Suprapubic skin (tissue), 4 donors: ENCODE measurements at regions not wholly inside any gene's neighbourhood (a gene's known extent, or its start where the extent isn't known, plus 50 kb on each side); places are given as distances from the start of the nearest gene placed in this dataset.
A peak's percentile ranks its signal among the peaks of the same experiment; 100 is the strongest.

Experiments used
- DNase-seq, 2 donors: peaks; one replicate each; pipeline ENCODE4 v3.0.0-alpha.2; 2019; ENCODE audit warnings: low spot score in 2 of 2
- H3K27ac ChIP-seq: fragments of 200-600 bp; sonication (generic); one replicate; pipeline ENCODE4 v1.5.1; 2019
- H3K27me3 ChIP-seq: fragments of 200-600 bp; sonication (generic); one replicate; pipeline ENCODE4 v1.5.1; 2019
- H3K36me3 ChIP-seq: fragments of 200-600 bp; sonication (generic); one replicate; pipeline ENCODE4 v1.5.1; 2019
- H3K4me1 ChIP-seq: fragments of 200-600 bp; sonication (generic); one replicate; pipeline ENCODE4 v1.5.1; 2019
- H3K4me3 ChIP-seq: fragments of 200-600 bp; sonication (generic); one replicate; pipeline ENCODE4 v1.5.1; 2019; ENCODE audit warnings: mild to moderate bottlenecking
- H3K9me3 ChIP-seq: fragments of 200-600 bp; sonication (generic); one replicate; pipeline ENCODE4 v1.5.1; 2019
- CTCF ChIP-seq, 2 donors: fragments of 200-600 bp in 1 of 2; fragments of 450-650 bp in 1 of 2; sonication (generic) in 1 of 2; IDR thresholded peaks; one replicate each; pipeline ENCODE4 v1.5.1; 2016 to 2019; ENCODE audit warnings: antibody characterized with exemption in 2 of 2, mild to moderate bottlenecking in 1 of 2, moderate library complexity in 1 of 2
- EP300 ChIP-seq: sonication (generic); formaldehyde crosslinking; IDR thresholded peaks from one replicate; pipeline ENCODE4 v1.6.1; 2017; ENCODE audit warnings: antibody characterized with exemption
- POLR2A ChIP-seq, 2 donors: fragments of 450-650 bp; IDR thresholded peaks; one replicate each; pipeline ENCODE4 v1.6.1; 2017; ENCODE audit warnings: antibody characterized with exemption in 2 of 2, mild to moderate bottlenecking in 2 of 2, moderate library complexity in 2 of 2
- POLR2AphosphoS5 ChIP-seq, 3 donors: sonication (generic); formaldehyde crosslinking; IDR thresholded peaks; one replicate each; pipeline ENCODE4 v1.6.1; 2017; ENCODE audit warnings: antibody characterized with exemption in 3 of 3
- WGBS: methylation state at CpG from one replicate; pipeline ENCODE4 v1.1.5; 2018; 5-methylcytosine and 5-hydroxymethylcytosine counted together

GRCh38 chr7:155223021-155223420, 74.7 kb upstream of the INSIG1 start:
- TF ChIP-seq POLR2AphosphoS5 (IDR thresholded peaks at IDR 0.05) (no peak), POLR2A (IDR thresholded peaks at IDR 0.05) (no peak), EP300 (no peak), CTCF (IDR thresholded peaks at IDR 0.05) (no peak)
- Histone ChIP-seq H3K9me3 (no peaks in the 10 kb centered on the region), H3K4me3 (no peak overlapping the region), H3K36me3 (no peaks in the 10 kb centered on the region), H3K4me1 (peaks cover 5% of the 10 kb centered on the region), H3K27me3 (peaks cover 24% of the 10 kb centered on the region), H3K27ac (no peak overlapping the region)
- WGBS, result 89% methylated on average over 12 of the region's 12 CpGs
- peak in 1 of 2 donors; percentile 66 for DNase-seq

- Histone ChIP-seq H3K4me1 (peaks cover 5% of the 10 kb centered on the region), H3K9me3 (no peaks in the 10 kb centered on the region), H3K36me3 (no peaks in the 10 kb centered on the region), H3K27me3 (peaks cover 19% of the 10 kb centered on the region), H3K4me3 (no peak overlapping the region), H3K27ac (no peak overlapping the region)
- 94% methylated on average over 3 of the region's 3 CpGs for WGBS
- no peak for DNase-seq
- no peak for TF ChIP-seq CTCF (IDR thresholded peaks at IDR 0.05)
- no peak for TF ChIP-seq POLR2AphosphoS5 (IDR thresholded peaks at IDR 0.05)
- no peak for TF ChIP-seq POLR2A (IDR thresholded peaks at IDR 0.05)
- TF ChIP-seq EP300, result no peak
These were observed 74.2 kb upstream of the INSIG1 start for GRCh38 chr7:155223503-155223902.

- H3K9me3 ChIP-seq, result no peaks in the 10 kb centered on the region
- TF ChIP-seq POLR2AphosphoS5 (IDR thresholded peaks at IDR 0.05), result no peak
- TF ChIP-seq EP300, result no peak
- no peak for TF ChIP-seq POLR2A (IDR thresholded peaks at IDR 0.05)
- TF ChIP-seq CTCF (IDR thresholded peaks at IDR 0.05), result no peak
- no peak overlapping the region for H3K4me3 ChIP-seq
- WGBS, result 48% methylated on average over 12 of the region's 12 CpGs
- peak in 1 of 2 donors; percentile 52 for DNase-seq
- H3K27me3 ChIP-seq, result peaks cover 16% of the 10 kb centered on the region
- no peak overlapping the region for H3K27ac ChIP-seq
- H3K4me1 ChIP-seq, result peaks cover 5% of the 10 kb centered on the region
- H3K36me3 ChIP-seq, result no peaks in the 10 kb centered on the region
These were observed 73.4 kb upstream of the INSIG1 start for GRCh38 chr7:155224116-155224811.

- WGBS, result 95% methylated on average over 9 of the region's 11 CpGs
- TF ChIP-seq CTCF (IDR thresholded peaks at IDR 0.05) (no peak), POLR2A (IDR thresholded peaks at IDR 0.05) (no peak)
- DNase-seq, result peak in 1 of 2 donors; percentile 47
These were observed 72.6 kb upstream of the INSIG1 start for GRCh38 chr7:155225095-155225494.

GRCh38 chr7:155225516-155225915, 72.2 kb upstream of the INSIG1 start:
- Histone ChIP-seq H3K4me1 (peaks cover 5% of the 10 kb centered on the region), H3K27me3 (peaks cover 16% of the 10 kb centered on the region), H3K36me3 (no peaks in the 10 kb centered on the region), H3K9me3 (no peaks in the 10 kb centered on the region), H3K27ac (no peak overlapping the region), H3K4me3 (no peak overlapping the region)
- peak in 1 of 2 donors; percentile 74 for DNase-seq
- TF ChIP-seq CTCF (IDR thresholded peaks at IDR 0.05) (no peak), POLR2AphosphoS5 (IDR thresholded peaks at IDR 0.05) (no peak), EP300 (no peak), POLR2A (IDR thresholded peaks at IDR 0.05) (no peak)
- WGBS, result 82% methylated on average over 14 of the region's 14 CpGs

More at GRCh38 chr7:155225095-155225494, 72.6 kb upstream of the INSIG1 start:
- Histone ChIP-seq H3K4me3 (no peak overlapping the region), H3K4me1 (peaks cover 5% of the 10 kb centered on the region), H3K36me3 (no peaks in the 10 kb centered on the region), H3K27ac (no peak overlapping the region), H3K27me3 (peaks cover 16% of the 10 kb centered on the region), H3K9me3 (no peaks in the 10 kb centered on the region)
